ENCODE measurements at regions not wholly inside any gene's neighbourhood (a gene's known extent, or its start where the extent isn't known, plus 50 kb on each side); places are given as distances from the start of the nearest gene placed in this dataset.

- TF ChIP-seq CBX5 (CRISPR knock-in tag; IDR thresholded peaks at IDR 0.05; ENCODE audit: borderline replicate concordance) = no peak
- TF ChIP-seq CBX1 (IDR thresholded peaks at IDR 0.05; ENCODE audit: low read depth) = no peak
- no peak for TF ChIP-seq SMAD9 (CRISPR knock-in tag; IDR thresholded peaks at IDR 0.05)
- no peak for TF ChIP-seq MAFK (conservative IDR thresholded peaks at IDR 0.05 in 1 of 2, IDR thresholded peaks at IDR 0.05 in 1 of 2; ENCODE audit: low read length in 2 of 2)
- TF ChIP-seq CTCF (CRISPR knock-in tag; IDR thresholded peaks at IDR 0.05) = no peak
- no peak for TF ChIP-seq ZSCAN5A (CRISPR knock-in tag; IDR thresholded peaks at IDR 0.05; ENCODE audit: borderline replicate concordance)
- no peak for TF ChIP-seq SRSF9 (IDR thresholded peaks at IDR 0.05; ENCODE audit: borderline replicate concordance, insufficient read depth, low read depth, low read length, poor library complexity, severe bottlenecking)
- no peak for TF ChIP-seq GATAD1 (CRISPR knock-in tag; IDR thresholded peaks at IDR 0.05)
- TF ChIP-seq CHD2 (IDR thresholded peaks at IDR 0.05; ENCODE audit: low read depth, low read length) = no peak
- TF ChIP-seq FOXA1 (IDR thresholded peaks at IDR 0.05) = no peak
- TF ChIP-seq FOXA1 (CRISPR knock-in tag; IDR thresholded peaks at IDR 0.05) = no peak
- no peak for TF ChIP-seq MBD4 (IDR thresholded peaks at IDR 0.05; ENCODE audit: borderline replicate concordance, low read length)
- no peak for TF ChIP-seq FOSL1 (CRISPR knock-in tag; IDR thresholded peaks at IDR 0.05; ENCODE audit: borderline replicate concordance)
- no peak for TF ChIP-seq POLR2A (IDR thresholded peaks at IDR 0.05; ENCODE audit: insufficient read depth in 1 of 2, low read depth in 2 of 2, low read length in 2 of 2)
- no peak for TF ChIP-seq BHLHE40 (IDR thresholded peaks at IDR 0.05; ENCODE audit: low read length)
Observed at GRCh38 chr20:6513599-6513998, 253.9 kb upstream of the BMP2 start.
